Ammon's horn (tissue), 1 donor: ENCODE measurements at regions not wholly inside any gene's neighbourhood (a gene's known extent, or its start where the extent isn't known, plus 50 kb on each side); places are given as distances from the start of the nearest gene placed in this dataset.

Source experiments
- DNase-seq: peaks from one replicate; pipeline ENCODE4 v3.0.0-alpha.2; 2016; ENCODE audit warnings: low spot score

- DNase-seq = no peak
Observed at GRCh38 chr15:69953051-69953450, 144.7 kb downstream of the TLE3 start.

GRCh38 chr15:69953816-69954215 lies 143.9 kb downstream of the TLE3 start:
- DNase-seq = no peak

- no peak for DNase-seq
Observed at GRCh38 chr15:69954666-69955065, 143.1 kb downstream of the TLE3 start.

DNA sequence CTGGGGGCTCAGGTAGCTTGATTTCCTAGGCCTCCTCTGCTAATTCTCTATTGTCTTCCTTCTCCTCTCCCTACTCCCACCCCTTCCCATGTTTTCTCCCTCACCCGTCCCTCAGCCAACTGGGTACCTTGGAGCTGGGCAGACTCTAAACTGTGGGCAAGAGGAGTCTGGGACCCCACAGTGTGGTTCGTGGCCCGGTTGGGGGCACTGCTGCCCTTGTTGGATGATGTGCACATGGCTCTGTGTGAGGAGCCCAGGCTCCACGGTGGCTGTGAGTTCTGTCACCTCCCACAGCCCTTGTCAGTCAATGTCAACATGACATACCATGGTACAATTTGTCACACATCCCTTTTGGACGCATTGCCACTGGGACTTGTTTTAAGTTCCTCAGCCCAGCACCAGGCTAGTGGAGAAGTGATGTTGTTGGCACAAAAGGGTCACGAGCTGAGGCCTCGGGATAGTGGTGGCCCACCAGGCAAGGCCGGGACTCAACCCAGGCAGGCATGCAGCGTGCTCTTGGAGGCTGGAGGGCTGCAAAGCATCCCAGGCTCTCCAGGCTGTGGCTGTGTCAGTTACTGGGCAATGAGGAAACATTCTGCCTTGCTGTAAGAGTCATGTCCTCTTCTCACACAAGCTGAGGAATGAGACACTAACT lies 142.3 kb downstream of the TLE3 start:
- no peak for DNase-seq

GRCh38 chr15:69956417-69956816 lies 141.3 kb downstream of the TLE3 start:
- no peak for DNase-seq

- no peak for DNase-seq
Observed at GRCh38 chr15:69957175-69957574, 140.5 kb downstream of the TLE3 start.

- DNase-seq = no peak
Observed at GRCh38 chr15:69958496-69959084, 139.1 kb downstream of the TLE3 start.

DNA sequence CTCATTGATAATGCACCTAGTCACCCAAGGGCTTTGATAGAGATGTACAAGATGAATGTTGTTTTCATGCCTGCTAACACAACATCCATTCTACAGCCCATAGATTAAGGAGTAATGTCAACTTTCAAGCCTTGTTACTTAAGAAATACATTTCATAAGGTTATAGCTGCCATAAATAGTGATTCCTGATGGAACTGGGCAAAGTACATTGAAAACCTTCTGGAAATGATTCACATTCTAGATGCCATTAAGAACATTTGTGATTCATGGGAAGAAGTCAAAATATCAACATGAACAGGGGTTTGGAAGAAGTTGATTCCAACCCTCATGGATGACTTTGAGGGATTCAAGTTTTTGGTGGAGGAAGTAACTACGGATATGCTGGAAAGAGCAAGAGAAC lies 135.2 kb downstream of the TLE3 start:
- DNase-seq = no peak

DNA sequence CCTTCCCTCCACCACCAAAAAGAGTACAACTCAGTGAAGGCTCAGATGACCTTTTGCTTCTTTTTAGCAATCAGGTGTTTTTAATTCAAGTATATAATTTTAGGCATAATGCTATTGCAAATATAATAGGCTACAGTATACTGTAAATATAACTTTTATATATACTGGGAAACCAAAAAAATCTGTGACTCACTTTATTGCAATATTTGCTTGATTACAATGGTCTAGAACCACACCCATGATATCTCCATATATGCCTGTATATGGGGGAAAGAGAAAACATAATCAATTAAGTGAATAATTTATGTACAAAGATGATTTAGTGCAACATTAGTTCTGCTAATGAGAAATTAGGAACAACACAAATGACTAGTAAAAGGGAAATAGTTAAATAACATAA lies 134.3 kb downstream of the TLE3 start:
- DNase-seq = no peak

- DNase-seq = no peak
Observed at GRCh38 chr15:69971771-69972170, 125.9 kb downstream of the TLE3 start.

DNA sequence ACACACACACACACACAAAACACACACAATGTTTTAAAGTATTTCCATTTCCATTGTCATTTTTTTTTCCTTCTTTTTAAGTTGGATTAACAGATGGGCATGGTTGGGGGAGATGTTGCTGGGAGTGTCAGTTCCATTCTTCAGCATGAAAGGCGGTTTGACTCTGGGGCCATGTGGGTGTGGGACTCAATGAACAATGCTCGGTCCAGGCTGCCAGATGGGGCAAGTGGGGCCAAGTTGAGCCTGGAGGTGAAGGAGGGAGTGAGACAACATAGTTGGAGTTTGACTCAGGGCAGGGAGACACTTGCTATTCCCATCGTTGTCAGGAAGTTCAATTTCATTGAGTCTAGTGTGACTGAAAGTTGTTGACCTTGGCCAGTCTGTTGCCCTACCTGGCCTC lies 125.3 kb downstream of the TLE3 start:
- DNase-seq = no peak

DNA sequence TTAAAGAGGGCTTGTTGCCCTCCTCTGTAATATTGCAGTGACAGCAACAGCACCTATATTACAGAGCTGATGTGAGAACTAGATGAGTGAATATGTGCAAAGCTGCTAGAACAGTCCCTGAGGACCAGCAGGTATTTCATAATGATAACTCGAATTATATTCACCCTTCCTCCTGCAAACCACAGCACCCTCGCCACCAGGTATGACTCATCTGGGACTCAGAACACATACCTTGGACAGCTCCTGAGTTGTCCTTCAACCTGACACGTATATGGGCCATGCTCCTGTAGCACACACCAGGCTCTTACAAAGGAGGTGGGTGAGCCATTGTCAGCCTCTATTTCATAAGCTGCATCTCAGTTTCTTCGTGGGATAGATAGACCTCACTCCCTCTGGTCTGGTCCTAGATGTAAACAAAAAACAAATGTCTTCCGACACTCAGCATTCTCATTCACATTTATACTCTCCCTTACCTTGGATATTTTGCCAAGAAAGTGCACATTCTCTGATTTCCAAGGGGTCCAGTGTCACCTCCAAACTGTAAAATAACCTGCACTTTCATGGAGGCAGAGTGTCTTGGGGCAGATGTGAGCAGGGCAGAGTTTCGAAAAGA lies 124.5 kb downstream of the TLE3 start:
- no peak for DNase-seq

DNA sequence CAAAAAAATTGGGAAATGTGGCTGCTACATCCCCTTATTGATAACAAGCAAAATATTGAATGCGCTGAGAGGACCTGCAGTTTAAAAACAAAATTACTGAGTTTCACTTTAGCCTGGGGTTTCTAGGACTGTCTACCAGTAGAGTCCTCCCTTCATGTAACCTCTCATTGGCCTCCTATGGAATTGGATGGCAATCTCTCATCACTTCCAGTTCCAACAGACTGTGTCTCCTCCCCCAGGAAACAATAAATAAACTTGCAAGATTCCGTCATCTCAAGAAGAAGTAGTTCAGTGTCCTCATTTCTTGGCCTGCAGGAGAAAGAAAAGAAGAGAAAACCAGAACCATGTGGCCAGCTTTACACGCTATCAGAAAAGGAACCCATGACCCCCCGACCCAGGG lies 123.8 kb downstream of the TLE3 start:
- DNase-seq = no peak

DNA sequence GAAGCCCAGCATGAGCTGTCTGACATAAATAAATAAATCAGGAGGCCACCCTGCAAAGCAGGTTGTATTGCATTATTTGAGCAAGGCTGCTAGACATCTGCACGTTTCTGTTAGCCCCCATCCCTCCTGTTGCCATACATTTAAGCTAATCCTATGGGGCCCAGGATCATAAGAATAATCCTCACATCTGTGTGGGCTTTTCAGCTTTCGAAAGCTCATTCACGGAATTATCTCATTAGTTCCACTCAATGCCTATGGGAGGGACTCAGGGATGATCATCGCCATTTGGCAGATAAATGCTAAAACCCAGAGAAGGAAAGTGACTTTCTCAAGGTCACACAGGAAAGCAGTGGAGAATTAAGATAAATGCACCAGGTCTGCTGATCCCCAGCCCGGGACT lies 123.4 kb downstream of the TLE3 start:
- no peak for DNase-seq

- no peak for DNase-seq
Observed at GRCh38 chr15:69976366-69976994, 121.2 kb downstream of the TLE3 start.

- DNase-seq = no peak
Observed at GRCh38 chr15:69978603-69979002, 119.1 kb downstream of the TLE3 start.

- no peak for DNase-seq
Observed at GRCh38 chr15:69979262-69979661, 118.5 kb downstream of the TLE3 start.

DNA sequence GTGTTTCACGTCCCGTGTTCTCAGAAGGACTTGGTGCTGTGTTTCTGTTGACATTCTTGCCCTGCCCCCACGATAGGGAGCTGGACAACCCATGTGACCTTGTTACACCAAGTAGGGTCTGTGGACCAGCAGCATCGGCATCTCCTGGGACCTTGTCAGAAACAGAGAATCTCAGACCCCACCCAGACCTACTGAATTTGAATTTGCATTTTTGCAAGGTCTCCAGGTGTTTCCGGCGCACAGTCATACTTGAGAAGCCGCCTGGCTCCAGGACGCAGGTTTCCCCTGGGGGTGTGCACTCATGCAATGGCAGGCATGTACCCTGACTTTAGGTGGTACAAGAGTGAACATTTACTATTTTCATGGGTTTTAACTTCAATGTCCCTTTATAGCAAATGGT lies 117.9 kb downstream of the TLE3 start:
- no peak for DNase-seq

DNA sequence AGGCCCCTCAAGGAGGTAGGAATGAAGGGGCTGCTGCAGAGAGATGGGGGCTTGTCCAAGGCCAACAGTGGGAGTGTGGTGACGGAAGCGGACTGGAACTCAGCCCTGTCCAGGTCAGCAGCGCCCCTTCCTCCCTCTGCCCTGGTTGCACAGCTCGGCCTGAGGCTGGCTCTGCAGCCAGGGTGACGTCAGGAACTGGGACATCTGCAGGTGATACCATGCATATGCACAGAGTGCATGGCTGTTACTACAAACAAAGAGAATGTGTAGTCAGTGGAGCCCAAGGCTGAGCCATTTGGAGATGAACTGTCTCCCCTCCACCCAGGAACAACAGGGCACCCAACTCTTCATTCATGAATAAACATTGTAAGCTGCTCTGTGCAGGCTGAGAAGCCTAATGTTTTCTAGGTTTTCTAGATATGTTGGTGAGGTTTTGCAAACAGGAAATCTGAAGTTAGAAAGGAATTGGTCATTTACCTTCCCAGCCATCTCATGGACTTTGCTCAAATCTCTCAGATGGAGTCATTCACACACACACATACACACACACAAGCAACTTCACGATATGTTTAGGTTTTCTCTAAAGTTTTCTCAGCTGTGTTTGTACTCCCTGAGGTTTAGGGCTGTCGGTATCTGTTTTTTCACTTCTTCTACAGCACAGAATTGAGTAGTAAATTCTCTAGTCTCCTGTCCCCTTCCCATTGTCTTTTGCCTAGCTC lies 117.2 kb downstream of the TLE3 start:
- DNase-seq = no peak

- DNase-seq = no peak
Observed at GRCh38 chr15:69982037-69982436, 115.7 kb downstream of the TLE3 start.

DNA sequence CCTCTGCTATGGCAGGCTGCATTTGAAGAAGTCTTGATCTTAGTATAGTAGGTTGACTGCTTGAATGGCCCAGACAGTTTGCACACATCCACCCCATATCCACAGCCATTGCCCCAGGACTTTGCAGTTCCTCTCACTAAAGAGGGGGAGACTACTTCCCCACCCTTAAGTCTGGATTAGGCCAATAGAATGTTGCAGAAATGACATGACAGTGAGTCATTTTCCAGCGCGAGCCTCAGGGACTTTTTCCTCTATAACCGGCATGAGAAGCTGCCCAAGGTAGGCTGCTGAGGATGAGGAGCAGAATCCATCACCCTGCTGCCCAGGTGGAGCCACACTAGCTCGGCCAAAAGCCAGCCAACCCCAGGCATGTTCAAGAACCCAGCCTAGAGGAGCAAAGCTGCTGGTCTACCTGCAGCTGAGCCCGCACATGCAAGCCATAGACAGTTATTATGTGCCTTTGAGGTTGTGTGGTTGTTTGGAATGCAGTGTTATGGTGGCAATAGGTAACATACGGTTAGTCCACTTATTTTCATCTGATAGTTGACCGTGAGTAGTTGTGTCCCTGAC lies 113.9 kb downstream of the TLE3 start:
- no peak for DNase-seq
